ENCODE measurements at regions not wholly inside any gene's neighbourhood (a gene's known extent, or its start where the extent isn't known, plus 50 kb on each side); places are given as distances from the start of the nearest gene placed in this dataset.

DNA sequence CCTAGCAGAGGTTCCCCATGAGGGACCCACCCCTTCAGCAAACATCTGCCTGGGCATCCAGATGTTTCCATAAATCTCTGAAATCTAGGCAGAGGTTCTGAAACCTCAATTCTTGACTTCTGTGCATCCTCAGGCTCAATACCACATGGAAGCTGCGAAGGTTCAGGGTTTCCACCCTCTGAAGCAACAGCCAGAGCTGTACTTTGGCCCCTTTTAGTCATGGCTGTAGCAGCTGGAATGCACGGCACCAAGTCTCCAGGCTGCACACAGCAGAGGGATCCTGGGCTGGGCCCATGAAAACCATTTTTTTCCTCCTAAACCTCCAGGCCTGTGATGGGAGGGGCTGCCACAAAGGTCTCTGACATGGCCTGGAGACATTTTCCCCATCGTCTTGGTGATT, 93.0 kb upstream of the FIGN start:
- H4K91ac ChIP-seq (ENCODE audit: low read depth, low read length, poor library complexity): no peak overlapping the region
- H3K14ac ChIP-seq (ENCODE audit: low read length): no peak overlapping the region
- no peak overlapping the region for H3K27ac ChIP-seq (replicated peaks; ENCODE audit: low read length)
- H4K8ac ChIP-seq (ENCODE audit: low read depth, low read length): no peak overlapping the region
- H3K9ac ChIP-seq (ENCODE audit: low read depth, low read length, poor library complexity): no peak overlapping the region
- peaks cover 0 to 8% of the 10 kb centered on the region in 2 donors for H3K4me1 ChIP-seq (ENCODE audit: control insufficient read depth in 2 of 2, insufficient read depth in 1 of 2, low read depth in 1 of 2, low read length in 2 of 2)
- H2BK120ac ChIP-seq (ENCODE audit: low read depth, low read length): no peak overlapping the region
- no peak overlapping the region for H2AK5ac ChIP-seq (ENCODE audit: low read depth, low read length)
- H2AFZ ChIP-seq (ENCODE audit: low read length): no peak overlapping the region
- no peaks in the 10 kb centered on the region for H3K27me3 ChIP-seq (ENCODE audit: control insufficient read depth in 3 of 3, insufficient read depth in 3 of 3, low read depth in 1 of 3, low read length in 3 of 3)
- H3K9me3 ChIP-seq (replicated peaks in 1 of 2; ENCODE audit: control insufficient read depth in 2 of 2, insufficient read depth in 1 of 2, low read depth in 1 of 2, low read length in 2 of 2): peaks cover 0 to 7% of the 10 kb centered on the region in 2 donors
- H3K79me1 ChIP-seq (ENCODE audit: low read depth, low read length): no peaks in the 10 kb centered on the region
- no peaks in the 10 kb centered on the region for H3K36me3 ChIP-seq (replicated peaks in 1 of 2; ENCODE audit: control insufficient read depth in 2 of 2, insufficient read depth in 2 of 2, low read length in 2 of 2)
- no CpG with 5 or more reads among the region's 3 CpGs for WGBS, 2 donors (ENCODE audit: extremely low coverage in 2 of 2, insufficient read length in 2 of 2, insufficient replicate concordance in 1 of 2)
- no peak overlapping the region for H3K4me3 ChIP-seq (ENCODE audit: low read length in 2 of 2)
- H3K4ac ChIP-seq (ENCODE audit: low read length): peak overlapping the region; percentile 7
- H3K23ac ChIP-seq (ENCODE audit: low read depth, low read length, poor library complexity): no peak overlapping the region
- no peak overlapping the region for H2BK5ac ChIP-seq (ENCODE audit: low read length)
- no peak overlapping the region for H2BK15ac ChIP-seq (ENCODE audit: low read length)
- no peak overlapping the region for H2BK12ac ChIP-seq (ENCODE audit: low read length)
- no peak overlapping the region for H3K18ac ChIP-seq (ENCODE audit: low read length)
- no peak for DNase-seq (ENCODE audit: low spot score)
- H3K4me2 ChIP-seq (ENCODE audit: insufficient read depth, low read length, poor library complexity, severe bottlenecking): no peak overlapping the region

DNA sequence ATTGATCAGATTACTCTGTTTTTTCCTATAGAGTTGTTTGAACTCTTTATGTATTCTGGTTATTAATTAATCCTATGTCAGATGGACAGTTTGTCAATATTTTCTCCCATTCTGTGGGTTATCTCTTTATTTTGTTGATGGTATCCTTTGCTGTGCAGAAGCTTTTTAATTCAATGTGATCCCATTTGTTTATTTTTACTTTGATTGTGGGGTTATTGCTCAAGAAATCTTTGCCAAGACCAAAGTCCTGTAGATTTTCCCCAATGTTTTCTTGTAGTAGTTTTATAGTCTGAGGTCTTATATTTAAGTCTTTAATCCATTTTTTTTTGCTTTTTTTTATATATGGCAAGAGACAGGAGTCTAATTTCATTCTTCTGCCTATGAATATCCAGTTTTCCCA, 86.2 kb upstream of the FIGN start:
- Histone ChIP-seq H3K27me3 (ENCODE audit: control insufficient read depth in 3 of 3, insufficient read depth in 3 of 3, low read depth in 1 of 3, low read length in 3 of 3) (no peaks in the 10 kb centered on the region), H3K4me2 (ENCODE audit: insufficient read depth, low read length, poor library complexity, severe bottlenecking) (no peak overlapping the region), H4K91ac (ENCODE audit: low read depth, low read length, poor library complexity) (no peak overlapping the region), H3K79me1 (ENCODE audit: low read depth, low read length) (no peaks in the 10 kb centered on the region), H3K9me3 (replicated peaks in 1 of 2; ENCODE audit: control insufficient read depth in 2 of 2, insufficient read depth in 1 of 2, low read depth in 1 of 2, low read length in 2 of 2) (peaks cover 0 to 4% of the 10 kb centered on the region in 2 donors), H2BK15ac (ENCODE audit: low read length) (no peak overlapping the region), H3K4me3 (ENCODE audit: low read length in 2 of 2) (no peak overlapping the region), H3K14ac (ENCODE audit: low read length) (no peak overlapping the region), H3K27ac (replicated peaks; ENCODE audit: low read length) (no peak overlapping the region), H3K9ac (ENCODE audit: low read depth, low read length, poor library complexity) (no peak overlapping the region), H2BK5ac (ENCODE audit: low read length) (no peak overlapping the region), H2BK12ac (ENCODE audit: low read length) (no peak overlapping the region), H3K4me1 (ENCODE audit: control insufficient read depth in 2 of 2, insufficient read depth in 1 of 2, low read depth in 1 of 2, low read length in 2 of 2) (no peaks in the 10 kb centered on the region), H2BK120ac (ENCODE audit: low read depth, low read length) (no peak overlapping the region), H3K4ac (ENCODE audit: low read length) (no peak overlapping the region), H4K8ac (ENCODE audit: low read depth, low read length) (no peak overlapping the region), H3K23ac (ENCODE audit: low read depth, low read length, poor library complexity) (no peak overlapping the region), H3K18ac (ENCODE audit: low read length) (no peak overlapping the region), H3K36me3 (replicated peaks in 1 of 2; ENCODE audit: control insufficient read depth in 2 of 2, insufficient read depth in 2 of 2, low read length in 2 of 2) (no peaks in the 10 kb centered on the region), H2AK5ac (ENCODE audit: low read depth, low read length) (no peak overlapping the region), H2AFZ (ENCODE audit: low read length) (no peak overlapping the region)
- no peak for DNase-seq (ENCODE audit: low spot score)

DNA sequence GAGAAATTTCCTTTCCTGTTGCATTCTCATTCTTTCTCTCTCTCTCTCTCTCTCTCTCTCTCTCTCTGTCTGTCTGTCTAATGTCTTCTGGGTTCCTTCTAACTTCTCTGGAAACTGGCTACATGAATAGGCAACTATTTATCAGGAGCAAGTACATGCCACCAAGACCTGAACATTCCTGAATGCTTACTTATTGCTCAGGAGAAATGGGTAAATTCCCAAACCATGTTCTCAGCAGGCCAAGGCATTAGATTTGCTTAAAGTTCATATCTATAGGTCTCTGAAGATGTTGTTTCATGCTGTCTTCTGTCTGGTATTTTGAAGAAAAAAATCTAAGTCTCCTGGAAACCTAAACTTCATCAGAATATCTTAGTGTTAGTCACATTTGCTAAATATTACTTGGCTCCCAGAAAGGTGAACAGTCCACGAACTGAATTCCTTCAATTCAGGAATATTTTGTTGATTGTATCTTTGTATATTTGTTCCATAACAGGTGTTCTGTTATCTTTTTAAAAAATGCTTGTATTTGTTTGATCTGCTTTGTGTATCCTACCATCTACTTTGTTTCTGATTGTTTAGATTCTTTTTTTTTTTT, 77.2 kb upstream of the FIGN start:
- no peak for DNase-seq (ENCODE audit: low spot score)
- Histone ChIP-seq H2BK15ac (ENCODE audit: low read length) (no peak overlapping the region), H3K9ac (ENCODE audit: low read depth, low read length, poor library complexity) (no peak overlapping the region), H2BK120ac (ENCODE audit: low read depth, low read length) (no peak overlapping the region), H3K79me1 (ENCODE audit: low read depth, low read length) (no peaks in the 10 kb centered on the region), H3K9me3 (replicated peaks in 1 of 2; ENCODE audit: control insufficient read depth in 2 of 2, insufficient read depth in 1 of 2, low read depth in 1 of 2, low read length in 2 of 2) (no peaks in the 10 kb centered on the region), H2BK12ac (ENCODE audit: low read length) (no peak overlapping the region), H4K91ac (ENCODE audit: low read depth, low read length, poor library complexity) (no peak overlapping the region), H3K36me3 (replicated peaks in 1 of 2; ENCODE audit: control insufficient read depth in 2 of 2, insufficient read depth in 2 of 2, low read length in 2 of 2) (no peaks in the 10 kb centered on the region), H3K14ac (ENCODE audit: low read length) (no peak overlapping the region), H3K4me3 (ENCODE audit: low read length in 2 of 2) (no peak overlapping the region), H3K4me2 (ENCODE audit: insufficient read depth, low read length, poor library complexity, severe bottlenecking) (no peak overlapping the region), H2AFZ (ENCODE audit: low read length) (no peak overlapping the region), H3K27ac (replicated peaks; ENCODE audit: low read length) (no peak overlapping the region), H4K8ac (ENCODE audit: low read depth, low read length) (no peak overlapping the region), H2BK5ac (ENCODE audit: low read length) (no peak overlapping the region), H2AK5ac (ENCODE audit: low read depth, low read length) (no peak overlapping the region), H3K27me3 (ENCODE audit: control insufficient read depth in 3 of 3, insufficient read depth in 3 of 3, low read depth in 1 of 3, low read length in 3 of 3) (no peaks in the 10 kb centered on the region), H3K4ac (ENCODE audit: low read length) (no peak overlapping the region), H3K4me1 (ENCODE audit: control insufficient read depth in 2 of 2, insufficient read depth in 1 of 2, low read depth in 1 of 2, low read length in 2 of 2) (no peaks in the 10 kb centered on the region), H3K23ac (ENCODE audit: low read depth, low read length, poor library complexity) (no peak overlapping the region), H3K18ac (ENCODE audit: low read length) (no peak overlapping the region)
- WGBS, 2 donors (ENCODE audit: extremely low coverage in 2 of 2, insufficient read length in 2 of 2, insufficient replicate concordance in 1 of 2): no CpG with 5 or more reads among the region's 1 CpG

DNA sequence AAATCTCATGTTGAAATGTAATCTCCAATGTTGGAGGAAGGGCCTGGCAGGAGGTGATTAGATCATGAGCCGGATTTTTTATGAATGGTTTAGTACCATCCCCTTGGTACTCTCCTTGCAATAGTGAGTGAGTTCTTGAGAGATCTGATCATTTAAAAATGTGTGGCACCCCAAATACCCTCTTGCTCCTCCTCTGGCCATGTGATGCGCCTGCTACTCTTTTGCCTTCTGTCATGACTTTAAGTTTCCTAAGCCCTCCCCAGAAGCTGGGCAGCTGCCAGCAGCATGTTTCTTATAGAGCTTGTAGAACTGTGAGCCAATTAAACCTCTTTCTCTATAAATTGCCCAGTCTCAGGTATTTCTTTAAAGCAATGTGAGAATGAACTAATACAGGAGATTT, 72.6 kb upstream of the FIGN start:
- Histone ChIP-seq H4K8ac (ENCODE audit: low read depth, low read length) (no peak overlapping the region), H3K4me2 (ENCODE audit: insufficient read depth, low read length, poor library complexity, severe bottlenecking) (no peak overlapping the region), H2AFZ (ENCODE audit: low read length) (no peak overlapping the region), H3K23ac (ENCODE audit: low read depth, low read length, poor library complexity) (no peak overlapping the region), H2BK12ac (ENCODE audit: low read length) (no peak overlapping the region), H3K79me1 (ENCODE audit: low read depth, low read length) (no peaks in the 10 kb centered on the region), H3K14ac (ENCODE audit: low read length) (no peak overlapping the region), H3K4ac (ENCODE audit: low read length) (no peak overlapping the region), H3K9ac (ENCODE audit: low read depth, low read length, poor library complexity) (no peak overlapping the region), H2AK5ac (ENCODE audit: low read depth, low read length) (no peak overlapping the region), H2BK120ac (ENCODE audit: low read depth, low read length) (no peak overlapping the region), H2BK5ac (ENCODE audit: low read length) (no peak overlapping the region), H3K27me3 (ENCODE audit: control insufficient read depth in 3 of 3, insufficient read depth in 3 of 3, low read depth in 1 of 3, low read length in 3 of 3) (no peaks in the 10 kb centered on the region), H2BK15ac (ENCODE audit: low read length) (no peak overlapping the region), H4K91ac (ENCODE audit: low read depth, low read length, poor library complexity) (no peak overlapping the region), H3K4me3 (ENCODE audit: low read length in 2 of 2) (no peak overlapping the region), H3K18ac (ENCODE audit: low read length) (no peak overlapping the region), H3K9me3 (replicated peaks in 1 of 2; ENCODE audit: control insufficient read depth in 2 of 2, insufficient read depth in 1 of 2, low read depth in 1 of 2, low read length in 2 of 2) (no peaks in the 10 kb centered on the region), H3K27ac (replicated peaks; ENCODE audit: low read length) (no peak overlapping the region), H3K36me3 (replicated peaks in 1 of 2; ENCODE audit: control insufficient read depth in 2 of 2, insufficient read depth in 2 of 2, low read length in 2 of 2) (no peaks in the 10 kb centered on the region), H3K4me1 (ENCODE audit: control insufficient read depth in 2 of 2, insufficient read depth in 1 of 2, low read depth in 1 of 2, low read length in 2 of 2) (no peaks in the 10 kb centered on the region)
- WGBS, 2 donors (ENCODE audit: extremely low coverage in 2 of 2, insufficient read length in 2 of 2, insufficient replicate concordance in 1 of 2): no CpG with 5 or more reads among the region's 2 CpGs
- DNase-seq (ENCODE audit: low spot score): no peak

Measured in neuronal stem cell (in vitro differentiated cells).